ENCODE measurements at regions not wholly inside any gene's neighbourhood (a gene's known extent, or its start where the extent isn't known, plus 50 kb on each side); places are given as distances from the start of the nearest gene placed in this dataset.

DNA sequence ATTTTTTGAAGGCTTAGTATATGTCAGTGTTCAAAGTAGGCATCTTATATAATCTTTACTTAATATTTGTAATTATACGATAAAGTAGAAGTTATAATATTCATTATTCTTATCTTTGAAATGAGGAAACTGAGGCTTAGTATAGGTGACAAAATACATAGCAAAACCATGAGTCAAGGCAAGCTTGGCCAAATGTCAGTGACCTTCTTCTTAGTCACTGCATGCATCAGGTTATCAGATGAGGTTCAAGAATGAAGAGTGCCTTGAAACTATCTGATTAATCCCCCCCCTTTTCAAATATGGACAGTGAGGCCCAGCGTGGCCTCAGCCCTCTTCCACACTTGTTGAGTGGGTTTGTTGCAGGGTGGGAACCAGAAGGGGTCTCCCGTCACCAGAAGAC is 59.3 kb downstream of the PMAIP1 start:
- Histone ChIP-seq H3K4me3 (ENCODE audit: low read depth, low read length) (no peak overlapping the region), H3K9me3 (ENCODE audit: control insufficient read depth, insufficient read depth, low read depth, low read length) (no peaks in the 10 kb centered on the region), H3K27ac (ENCODE audit: extremely low read depth, low read depth, low read length) (no peak overlapping the region), H3K4me1 (ENCODE audit: control insufficient read depth, insufficient read depth, low read length) (peaks cover 15% of the 10 kb centered on the region), H3K36me3 (ENCODE audit: control insufficient read depth in 2 of 2, insufficient read depth in 1 of 2, low read length in 2 of 2) (no peaks in the 10 kb centered on the region)
- POLR2A ChIA-PET = interaction anchor here (1.5 kb wide), 1 partner anchor 54 kb away, joined by 13 read pairs; no protein-coding TSS in a partner anchor
- TF ChIP-seq PRDM6 (tag by site-specific recombination; IDR thresholded peaks at IDR 0.05) = no peak
- TF ChIP-seq ZNF530 (tag by site-specific recombination; IDR thresholded peaks at IDR 0.05; ENCODE audit: low read depth) = no peak
- TF ChIP-seq KLF1 (tag by site-specific recombination; IDR thresholded peaks at IDR 0.05) = no peak
- no peak for TF ChIP-seq SP7 (tag by site-specific recombination; IDR thresholded peaks at IDR 0.05)
- TF ChIP-seq ZNF449 (tag by site-specific recombination; IDR thresholded peaks at IDR 0.05) = no peak
- TF ChIP-seq ZNF138 (tag by site-specific recombination; IDR thresholded peaks at IDR 0.05; ENCODE audit: borderline replicate concordance) = no peak
- no peak for TF ChIP-seq ZNF585B (tag by site-specific recombination; IDR thresholded peaks at IDR 0.05)
- TF ChIP-seq ZNF670 (tag by site-specific recombination; IDR thresholded peaks at IDR 0.05; ENCODE audit: low read depth) = no peak
- TF ChIP-seq ZNF221 (tag by site-specific recombination; IDR thresholded peaks at IDR 0.05; ENCODE audit: borderline replicate concordance) = no peak
- TF ChIP-seq ZNF169 (tag by site-specific recombination; IDR thresholded peaks at IDR 0.05) = no peak
- CTCF ChIA-PET = interaction anchor here (0.6 to 1.5 kb wide), 3 partner anchors 29 to 597 kb away, joined by 3 to 7 read pairs (median 6); no protein-coding TSS in a partner anchor

- no peaks in the 10 kb centered on the region for H3K36me3 ChIP-seq (ENCODE audit: control insufficient read depth in 2 of 2, insufficient read depth in 1 of 2, low read length in 2 of 2)
- H3K27ac ChIP-seq (ENCODE audit: extremely low read depth, low read depth, low read length) = no peak overlapping the region
- no peaks in the 10 kb centered on the region for H3K9me3 ChIP-seq (ENCODE audit: control insufficient read depth, insufficient read depth, low read depth, low read length)
- CTCF ChIA-PET = interaction anchor here (0.5 to 1.5 kb wide), 6 partner anchors 30 to 591 kb away, joined by 3 to 7 read pairs (median 4); no protein-coding TSS in a partner anchor
- peaks cover 13% of the 10 kb centered on the region for H3K4me1 ChIP-seq (ENCODE audit: control insufficient read depth, insufficient read depth, low read length)
- POLR2A ChIA-PET = interaction anchor here (0.7 to 2.9 kb wide), 4 partner anchors 27 to 58 kb away, joined by 3 to 29 read pairs (median 8); partner anchors contain the start of gene PMAIP1
- TF ChIP-seq IKZF3 (tag by site-specific recombination; IDR thresholded peaks at IDR 0.05) (0 out of 2 replicates have a peak, but pooled peaks have one; percentile 12), ZFP37 (tag by site-specific recombination; IDR thresholded peaks at IDR 0.05) (no peak), ZBTB8A (tag by site-specific recombination; IDR thresholded peaks at IDR 0.05) (peak; percentile 89), ZNF548 (tag by site-specific recombination; IDR thresholded peaks at IDR 0.05) (no peak), ZBTB17 (tag by site-specific recombination; IDR thresholded peaks at IDR 0.05) (peak; percentile 55; the same call in 1 of the 2 replicates), BCL11A (tag by site-specific recombination; IDR thresholded peaks at IDR 0.05; ENCODE audit: low read depth) (no peak), PRDM6 (tag by site-specific recombination; IDR thresholded peaks at IDR 0.05) (0 out of 2 replicates have a peak, but pooled peaks have one; percentile 4), ZNF600 (tag by site-specific recombination; IDR thresholded peaks at IDR 0.05) (peak; percentile 47; the same call in 1 of the 2 replicates), ZNF366 (tag by site-specific recombination; conservative IDR thresholded peaks at IDR 0.05) (0 out of 2 replicates have a peak, but pooled peaks have one; percentile 63), TRIM28 (IDR thresholded peaks at IDR 0.05; ENCODE audit: borderline replicate concordance, low read length) (peak; percentile 61; the same call in 1 of the 2 replicates), ZNF629 (tag by site-specific recombination; IDR thresholded peaks at IDR 0.05) (0 out of 2 replicates have a peak, but pooled peaks have one; percentile 20), ZNF843 (tag by site-specific recombination; IDR thresholded peaks at IDR 0.05) (no peak), ZNF449 (tag by site-specific recombination; IDR thresholded peaks at IDR 0.05) (peak; percentile 88), FEZF1 (tag by site-specific recombination; IDR thresholded peaks at IDR 0.05) (peak; percentile 80), ZNF501 (tag by site-specific recombination; IDR thresholded peaks at IDR 0.05) (peak; percentile 42; the same call in 1 of the 2 replicates), PBX3 (CRISPR knock-in tag; IDR thresholded peaks at IDR 0.05) (no peak)
- TF ChIP-seq, protein P1, sequence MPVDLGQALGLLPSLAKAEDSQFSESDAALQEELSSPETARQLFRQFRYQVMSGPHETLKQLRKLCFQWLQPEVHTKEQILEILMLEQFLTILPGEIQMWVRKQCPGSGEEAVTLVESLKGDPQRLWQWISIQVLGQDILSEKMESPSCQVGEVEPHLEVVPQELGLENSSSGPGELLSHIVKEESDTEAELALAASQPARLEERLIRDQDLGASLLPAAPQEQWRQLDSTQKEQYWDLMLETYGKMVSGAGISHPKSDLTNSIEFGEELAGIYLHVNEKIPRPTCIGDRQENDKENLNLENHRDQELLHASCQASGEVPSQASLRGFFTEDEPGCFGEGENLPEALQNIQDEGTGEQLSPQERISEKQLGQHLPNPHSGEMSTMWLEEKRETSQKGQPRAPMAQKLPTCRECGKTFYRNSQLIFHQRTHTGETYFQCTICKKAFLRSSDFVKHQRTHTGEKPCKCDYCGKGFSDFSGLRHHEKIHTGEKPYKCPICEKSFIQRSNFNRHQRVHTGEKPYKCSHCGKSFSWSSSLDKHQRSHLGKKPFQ (tag by site-specific recombination; IDR thresholded peaks at IDR 0.05) = no peak
- no peak overlapping the region for H3K4me3 ChIP-seq (ENCODE audit: low read depth, low read length)
These were observed 58.2 kb downstream of the PMAIP1 start for GRCh38 chr18:59957957-59958356.

All from HEK293 (cell line).